Loucy (cell line): ENCODE measurements at regions not wholly inside any gene's neighbourhood (a gene's known extent, or its start where the extent isn't known, plus 50 kb on each side); places are given as distances from the start of the nearest gene placed in this dataset.
"Not testable (repeated sequence)": the region's sequence is repeated elsewhere in the genome, so short reads cannot be mapped to it uniquely, and the experiment has no call there.

ENCODE experiments used
- CTCF ChIP-seq: fragments of 200-600 bp; sonication (generic); conservative IDR thresholded peaks from 2 replicates; pipeline ENCODE4 v1.5.1; 2014; ENCODE audit warnings: mild to moderate bottlenecking, antibody characterized with exemption, low read length
- EZH2phosphoT487 ChIP-seq: fragments of 200-600 bp; IDR thresholded peaks from 2 replicates; pipeline ENCODE4 v1.6.1; 2018; ENCODE audit warnings: antibody characterized with exemption, mild to moderate bottlenecking, moderate library complexity, borderline replicate concordance

DNA sequence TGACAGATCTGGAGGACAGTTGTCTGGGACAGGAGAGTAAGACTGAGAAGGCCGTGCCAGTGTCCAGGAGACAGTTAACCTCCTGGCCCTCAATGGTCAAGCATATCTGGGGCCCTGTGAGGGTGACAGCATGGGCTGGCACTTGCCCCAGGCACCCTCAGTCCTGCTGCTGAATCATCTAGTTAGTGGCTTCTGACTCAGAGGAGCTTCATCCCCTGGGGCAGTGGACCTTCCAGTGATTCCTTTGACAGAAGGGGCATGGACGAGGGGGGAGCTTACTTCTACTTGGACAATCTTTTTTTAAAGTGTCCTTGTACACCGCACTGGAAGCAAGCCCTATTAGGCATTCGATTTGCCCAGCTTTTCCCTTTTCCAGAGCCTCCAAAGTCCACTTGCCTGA lies 352.7 kb upstream of the TMPRSS15 start:
- TF ChIP-seq CTCF, EZH2phosphoT487: not testable (repeated sequence)
